ENCODE measurements at regions not wholly inside any gene's neighbourhood (a gene's known extent, or its start where the extent isn't known, plus 50 kb on each side); places are given as distances from the start of the nearest gene placed in this dataset.

DNA sequence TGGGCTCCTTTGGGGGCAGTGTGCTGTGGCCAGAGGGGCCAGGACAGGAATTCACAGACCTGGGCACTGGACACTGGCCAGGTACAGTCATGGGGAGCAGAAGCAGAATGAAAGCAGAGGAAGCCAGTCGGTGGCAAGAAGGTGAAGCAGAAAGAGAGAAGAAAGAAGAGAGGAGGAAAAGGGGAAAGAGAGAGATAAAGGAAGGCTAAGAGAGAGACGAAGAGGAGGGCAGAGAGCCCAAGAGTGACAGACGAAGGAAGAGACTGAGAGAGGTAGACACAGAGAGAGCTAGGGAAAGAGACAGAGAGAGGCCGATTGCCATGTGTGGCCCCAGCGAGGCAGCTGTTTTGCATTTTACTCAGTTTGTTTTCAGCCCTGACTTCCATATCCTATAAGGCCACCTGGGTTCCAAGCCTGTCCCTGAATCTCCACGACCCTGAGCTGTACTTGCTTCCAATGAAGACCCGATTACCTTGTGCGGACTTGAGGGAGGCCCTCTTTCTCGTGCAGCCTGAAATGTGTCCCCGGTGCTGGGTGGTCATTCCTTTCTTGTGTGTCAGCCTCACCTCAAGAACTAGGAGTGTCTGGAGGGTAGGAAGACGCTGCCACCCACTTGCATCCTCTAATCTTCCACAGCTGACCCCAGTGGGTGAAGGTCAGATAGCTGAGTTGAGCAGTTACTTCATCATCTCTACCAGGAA lies 73.9 kb downstream of the LSM3 start:
- H3K4me3 ChIP-seq (ENCODE audit: control insufficient read depth, low read depth, low read length): no peak overlapping the region
- TF ChIP-seq, protein P1, sequence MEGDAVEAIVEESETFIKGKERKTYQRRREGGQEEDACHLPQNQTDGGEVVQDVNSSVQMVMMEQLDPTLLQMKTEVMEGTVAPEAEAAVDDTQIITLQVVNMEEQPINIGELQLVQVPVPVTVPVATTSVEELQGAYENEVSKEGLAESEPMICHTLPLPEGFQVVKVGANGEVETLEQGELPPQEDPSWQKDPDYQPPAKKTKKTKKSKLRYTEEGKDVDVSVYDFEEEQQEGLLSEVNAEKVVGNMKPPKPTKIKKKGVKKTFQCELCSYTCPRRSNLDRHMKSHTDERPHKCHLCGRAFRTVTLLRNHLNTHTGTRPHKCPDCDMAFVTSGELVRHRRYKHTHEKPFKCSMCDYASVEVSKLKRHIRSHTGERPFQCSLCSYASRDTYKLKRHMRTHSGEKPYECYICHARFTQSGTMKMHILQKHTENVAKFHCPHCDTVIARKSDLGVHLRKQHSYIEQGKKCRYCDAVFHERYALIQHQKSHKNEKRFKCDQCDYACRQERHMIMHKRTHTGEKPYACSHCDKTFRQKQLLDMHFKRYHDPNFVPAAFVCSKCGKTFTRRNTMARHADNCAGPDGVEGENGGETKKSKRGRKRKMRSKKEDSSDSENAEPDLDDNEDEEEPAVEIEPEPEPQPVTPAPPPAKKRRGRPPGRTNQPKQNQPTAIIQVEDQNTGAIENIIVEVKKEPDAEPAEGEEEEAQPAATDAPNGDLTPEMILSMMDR (IDR thresholded peaks at IDR 0.05; ENCODE audit: control insufficient read depth, insufficient read depth, low read depth, low read length, missing control alignments): no peak
- no peak for DNase-seq (ENCODE audit: low read depth)

DNA sequence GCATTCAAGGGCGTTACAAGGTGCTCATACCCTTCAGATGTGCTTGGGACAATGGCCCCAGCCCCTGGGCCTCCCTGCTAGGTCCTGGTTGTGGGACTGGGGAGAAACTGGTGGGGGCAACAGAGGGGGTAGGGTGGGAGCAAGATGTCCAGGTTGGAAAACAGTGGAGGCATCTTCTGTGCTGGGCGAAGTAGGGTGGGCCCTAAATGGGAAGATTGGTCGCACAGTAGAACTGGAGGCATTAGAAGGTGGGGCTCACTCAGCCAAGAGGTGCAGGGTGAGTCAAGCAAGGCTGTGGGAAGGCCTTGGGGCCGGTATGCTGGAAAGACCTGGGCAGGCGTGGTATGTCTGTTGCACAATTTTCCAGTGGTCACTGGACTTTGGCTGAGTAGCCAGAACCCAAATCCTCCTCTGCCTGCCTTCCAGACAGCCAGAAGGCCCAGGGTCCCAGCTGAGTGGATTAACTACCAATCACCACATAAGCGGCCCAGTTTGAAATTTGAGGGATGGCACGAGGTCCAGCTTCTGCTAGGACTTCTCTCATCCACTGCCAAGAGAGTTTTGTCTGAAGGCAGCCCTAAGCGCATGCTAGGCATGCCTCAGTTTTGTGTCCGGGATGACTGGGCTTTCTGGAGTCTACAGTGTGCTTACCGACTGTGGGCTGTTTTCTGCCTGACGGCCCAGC lies 74.5 kb downstream of the LSM3 start:
- H3K4me3 ChIP-seq (ENCODE audit: control insufficient read depth, low read depth, low read length): no peak overlapping the region
- DNase-seq (ENCODE audit: low read depth): peak; percentile 35
- TF ChIP-seq, protein P1 (IDR thresholded peaks at IDR 0.05; ENCODE audit: control insufficient read depth, insufficient read depth, low read depth, low read length, missing control alignments): no peak

DNA sequence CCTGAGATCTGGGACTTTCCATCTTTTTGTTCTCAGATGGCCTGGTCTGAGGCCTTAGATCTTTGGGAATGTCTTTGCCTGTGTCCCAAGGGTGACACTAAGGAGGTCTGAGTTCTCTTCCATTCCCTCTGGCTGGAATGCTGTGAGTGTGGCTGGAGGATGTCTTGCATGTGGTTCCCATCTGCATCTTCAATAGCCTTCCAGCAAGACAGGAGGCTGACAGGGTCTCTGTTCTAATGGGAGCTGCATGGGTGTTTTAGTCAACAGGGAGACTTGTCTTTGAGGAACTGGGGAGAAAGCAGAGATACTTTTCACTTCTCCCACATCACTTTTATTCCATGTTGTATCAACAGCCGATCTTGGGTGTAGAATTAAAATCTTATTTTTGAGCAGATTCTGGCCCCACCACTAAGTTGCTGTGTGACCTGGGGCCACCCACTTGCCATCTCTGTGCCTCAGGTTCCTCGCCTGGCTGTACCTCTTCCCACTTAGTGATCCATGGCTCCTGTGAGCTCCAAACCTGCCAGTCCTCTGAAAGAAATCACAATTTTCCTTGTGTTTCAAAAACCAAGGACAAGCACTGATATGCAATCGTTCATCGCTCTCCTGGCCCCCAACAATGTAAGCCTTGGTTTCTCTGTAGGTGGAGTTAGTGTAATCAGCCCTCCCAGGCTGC lies 75.2 kb downstream of the LSM3 start:
- TF ChIP-seq, protein P1 (IDR thresholded peaks at IDR 0.05; ENCODE audit: control insufficient read depth, insufficient read depth, low read depth, low read length, missing control alignments): no peak
- H3K4me3 ChIP-seq (ENCODE audit: control insufficient read depth, low read depth, low read length): no peak overlapping the region
- no peak for DNase-seq (ENCODE audit: low read depth)

DNA sequence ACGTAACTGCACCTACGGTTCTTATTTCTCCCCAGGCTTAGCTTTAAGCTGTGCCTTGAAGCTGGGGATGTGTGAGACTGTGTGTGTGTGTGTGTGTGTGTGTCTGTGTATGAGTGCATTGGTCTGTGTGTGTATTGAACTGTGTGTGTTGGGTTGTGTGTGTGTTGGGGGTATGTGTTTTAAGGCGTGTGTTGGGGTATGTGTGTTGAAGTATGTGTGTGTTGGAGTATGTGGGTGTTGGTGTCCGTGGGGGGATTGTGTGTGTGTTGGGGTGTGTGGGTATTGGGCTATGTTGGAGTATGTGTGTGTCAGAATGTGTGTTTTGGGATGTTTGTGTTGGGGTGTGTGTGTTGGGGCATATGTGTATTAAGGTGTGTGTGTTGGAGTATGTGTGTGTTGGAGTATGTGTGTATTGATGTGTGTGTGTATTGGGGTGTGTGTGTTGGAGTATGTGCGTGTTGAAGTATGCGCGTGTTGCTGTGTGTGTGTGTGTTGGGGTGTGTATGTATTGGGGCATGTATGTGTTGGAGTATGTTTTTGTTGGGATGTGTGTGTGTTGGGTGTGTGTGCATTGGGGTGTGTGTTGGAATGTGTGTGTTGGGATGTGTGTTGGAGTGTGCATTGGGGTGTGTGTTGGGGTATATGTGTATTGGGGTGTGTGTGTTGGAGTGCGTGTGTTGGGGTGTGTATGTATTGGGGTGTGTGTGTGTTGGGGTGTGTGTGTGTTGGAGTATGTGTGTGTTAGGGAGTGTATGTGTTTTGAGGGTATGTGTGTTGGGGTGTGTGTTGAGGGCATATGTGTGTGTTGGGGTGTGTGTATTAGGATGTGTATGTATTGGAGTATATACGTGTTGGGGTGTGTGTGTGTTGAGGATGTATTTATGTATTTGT lies 76.4 kb downstream of the LSM3 start:
- no peak overlapping the region for H3K4me3 ChIP-seq (ENCODE audit: control insufficient read depth, low read depth, low read length)
- DNase-seq (ENCODE audit: low read depth): no peak
- TF ChIP-seq, protein P1 (IDR thresholded peaks at IDR 0.05; ENCODE audit: control insufficient read depth, insufficient read depth, low read depth, low read length, missing control alignments): no peak

DNA sequence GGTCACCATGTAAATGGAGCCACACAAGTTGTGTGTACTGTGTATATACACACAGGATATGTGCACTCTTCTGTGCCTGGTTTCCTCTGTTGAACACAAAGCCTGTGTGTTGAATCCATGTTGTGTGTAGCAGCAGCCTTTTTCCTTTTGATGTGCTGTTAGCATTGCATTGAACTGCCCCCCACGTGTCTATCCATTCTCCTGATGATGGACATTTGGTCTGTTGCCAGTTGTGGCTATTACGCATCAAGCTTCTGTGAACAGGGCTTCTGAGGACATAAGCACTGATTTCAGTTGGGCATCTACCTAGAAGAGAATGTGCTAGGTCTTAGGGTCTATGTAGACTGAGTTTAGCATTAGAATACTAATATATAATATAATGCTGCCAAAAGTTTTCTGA lies 77.4 kb downstream of the LSM3 start:
- TF ChIP-seq, protein P1 (IDR thresholded peaks at IDR 0.05; ENCODE audit: control insufficient read depth, insufficient read depth, low read depth, low read length, missing control alignments): no peak
- DNase-seq (ENCODE audit: low read depth): no peak
- no peak overlapping the region for H3K4me3 ChIP-seq (ENCODE audit: control insufficient read depth, low read depth, low read length)
